Stimulated activated CD8-positive, alpha-beta memory T cell treated with anti-CD3 and anti-CD28 coated beads, Interleukin-15, amount 100 ng/mL, for 1 hour (primary cell): ENCODE measurements at regions not wholly inside any gene's neighbourhood (a gene's known extent, or its start where the extent isn't known, plus 50 kb on each side); places are given as distances from the start of the nearest gene placed in this dataset.

Source experiments
- DNase-seq: peaks from one replicate; pipeline ENCODE4 v3.0.0-alpha.2; 2020; ENCODE audit warnings: low read depth

GRCh38 chrX:9196961-9197640 lies 163.2 kb upstream of the FAM9B start:
- DNase-seq: no peak

GRCh38 chrX:9204560-9204959 lies 170.6 kb upstream of the FAM9B start:
- no peak for DNase-seq

GRCh38 chrX:9205599-9206223 lies 171.8 kb upstream of the FAM9B start:
- DNase-seq: no peak

GRCh38 chrX:9207142-9207541 lies 173.2 kb upstream of the FAM9B start:
- no peak for DNase-seq

GRCh38 chrX:9211269-9211668 lies 177.3 kb upstream of the FAM9B start:
- no peak for DNase-seq

- no peak for DNase-seq
These were observed 187.9 kb upstream of the FAM9B start for GRCh38 chrX:9221781-9222180.

GRCh38 chrX:9222299-9222698 lies 188.4 kb upstream of the FAM9B start:
- DNase-seq: no peak

GRCh38 chrX:9227276-9227675 lies 193.3 kb upstream of the FAM9B start:
- DNase-seq: no peak

- DNase-seq: no peak
These were observed 197.6 kb upstream of the FAM9B start for GRCh38 chrX:9231491-9231890.

- DNase-seq: no peak
These were observed 199.2 kb upstream of the FAM9B start for GRCh38 chrX:9233141-9233540.

- no peak for DNase-seq
These were observed 200.4 kb upstream of the FAM9B start for GRCh38 chrX:9234315-9234714.

GRCh38 chrX:9235722-9236121 lies 201.8 kb upstream of the FAM9B start:
- DNase-seq: no peak

- DNase-seq: no peak
These were observed 207.0 kb upstream of the FAM9B start for GRCh38 chrX:9240956-9241355.

- DNase-seq: no peak
These were observed 207.5 kb upstream of the FAM9B start for GRCh38 chrX:9241427-9241826.

- DNase-seq: no peak
These were observed 215.3 kb upstream of the FAM9B start for GRCh38 chrX:9249051-9249846.

GRCh38 chrX:9252182-9252581 lies 212.7 kb upstream of the TBL1X start:
- no peak for DNase-seq

GRCh38 chrX:9253211-9253610 lies 211.6 kb upstream of the TBL1X start:
- no peak for DNase-seq

- no peak for DNase-seq
These were observed 207.0 kb upstream of the TBL1X start for GRCh38 chrX:9257718-9258420.

GRCh38 chrX:9258421-9259104 lies 206.3 kb upstream of the TBL1X start:
- DNase-seq: no peak

GRCh38 chrX:9260603-9261002 lies 204.3 kb upstream of the TBL1X start:
- DNase-seq: no peak

- no peak for DNase-seq
These were observed 197.4 kb upstream of the TBL1X start for GRCh38 chrX:9267415-9267814.

- no peak for DNase-seq
These were observed 195.7 kb upstream of the TBL1X start for GRCh38 chrX:9269134-9269533.
